GM12891 (cell line): ENCODE measurements at regions not wholly inside any gene's neighbourhood (a gene's known extent, or its start where the extent isn't known, plus 50 kb on each side); places are given as distances from the start of the nearest gene placed in this dataset.

Experiments used
- DNase-seq: peaks from one replicate; pipeline ENCODE4 v3.0.0; 2011; ENCODE audit warnings: low spot score; ENCODE audit not compliant: insufficient read length
- FAIRE-seq: peaks from 2 replicates; lab custom pipeline; 2011; peaks lifted over from hg19 to GRCh38; lab: Jason Lieb, UNC
- PAX5 ChIP-seq: IDR thresholded peaks from 2 replicates; pipeline ENCODE4 v1.6.1; 2011; ENCODE audit warnings: low read length, moderate library complexity, mild to moderate bottlenecking; ENCODE audit not compliant: insufficient read depth, severe bottlenecking
- POLR2A ChIP-seq: IDR thresholded peaks from 2 replicates; pipeline ENCODE4 v1.6.1; 2011; ENCODE audit warnings: low read depth, low read length, control low read depth
- POLR2AphosphoS5 ChIP-seq: IDR thresholded peaks from 2 replicates; pipeline ENCODE4 v1.6.1; 2011; ENCODE audit warnings: low read depth, low read length, control low read depth
- POU2F2 ChIP-seq: IDR thresholded peaks from 2 replicates; pipeline ENCODE4 v1.6.1; 2011; ENCODE audit warnings: low read depth, mild to moderate bottlenecking, control low read depth, low read length, moderate library complexity
- SPI1 ChIP-seq: IDR thresholded peaks from 2 replicates; pipeline ENCODE4 v1.6.1; 2011; ENCODE audit warnings: low read depth, low read length, control low read depth
- TAF1 ChIP-seq: IDR thresholded peaks from 2 replicates; pipeline ENCODE4 v1.6.1; 2011; ENCODE audit warnings: low read depth, low read length, control low read depth

- TF ChIP-seq SPI1 (no peak), PAX5 (no peak), TAF1 (no peak), POU2F2 (no peak), POLR2AphosphoS5 (no peak), POLR2A (no peak)
- FAIRE-seq (no peak), DNase-seq (no peak)
These were observed 235.0 kb upstream of the DPPA4 start for GRCh38 chr3:109572301-109572700.

- no peak for TF ChIP-seq POU2F2
- TF ChIP-seq SPI1, result no peak
- no peak for TF ChIP-seq PAX5
- TF ChIP-seq POLR2AphosphoS5, result no peak
- TF ChIP-seq POLR2A, result no peak
- no peak for TF ChIP-seq TAF1
- FAIRE-seq, result no peak
- DNase-seq, result no peak
These were observed 259.6 kb upstream of the DPPA4 start for GRCh38 chr3:109596991-109597390.

GRCh38 chr3:109597444-109597843, 260.1 kb upstream of the DPPA4 start:
- DNase-seq, result no peak
- no peak for TF ChIP-seq PAX5
- TF ChIP-seq TAF1, result no peak
- no peak for FAIRE-seq

- no peak for DNase-seq
- TF ChIP-seq POU2F2 (no peak), PAX5 (no peak), SPI1 (no peak), POLR2AphosphoS5 (no peak), POLR2A (no peak), TAF1 (no peak)
- FAIRE-seq, result no peak
These were observed 270.6 kb upstream of the DPPA4 start for GRCh38 chr3:109607897-109608296.

GRCh38 chr3:109608574-109608973, 271.2 kb upstream of the DPPA4 start:
- FAIRE-seq (no peak), DNase-seq (no peak)
- TF ChIP-seq SPI1 (no peak), POLR2A (no peak), TAF1 (no peak), POU2F2 (no peak), POLR2AphosphoS5 (no peak)

- DNase-seq, result no peak
- TF ChIP-seq TAF1, result no peak
- no peak for TF ChIP-seq SPI1
- no peak for TF ChIP-seq POU2F2
- no peak for TF ChIP-seq PAX5
- TF ChIP-seq POLR2AphosphoS5, result no peak
- no peak for TF ChIP-seq POLR2A
- FAIRE-seq, result no peak
These were observed 281.5 kb upstream of the DPPA4 start for GRCh38 chr3:109618766-109619378.

- FAIRE-seq, result no peak
- no peak for TF ChIP-seq SPI1
- TF ChIP-seq PAX5, result no peak
- TF ChIP-seq TAF1, result no peak
- no peak for TF ChIP-seq POLR2AphosphoS5
- TF ChIP-seq POLR2A, result no peak
- TF ChIP-seq POU2F2, result no peak
- no peak for DNase-seq
These were observed 294.6 kb upstream of the DPPA4 start for GRCh38 chr3:109631897-109632296.

- TF ChIP-seq POLR2A (no peak), POU2F2 (no peak), TAF1 (no peak), POLR2AphosphoS5 (no peak), SPI1 (no peak), PAX5 (no peak)
- no peak for FAIRE-seq
These were observed 302.9 kb upstream of the DPPA4 start for GRCh38 chr3:109640146-109640652.

GRCh38 chr3:109642025-109642424, 304.7 kb upstream of the DPPA4 start:
- DNase-seq (no peak), FAIRE-seq (no peak)
- TF ChIP-seq POU2F2 (no peak), TAF1 (no peak), SPI1 (no peak), PAX5 (no peak), POLR2A (no peak), POLR2AphosphoS5 (no peak)

More at GRCh38 chr3:109640146-109640652, 302.9 kb upstream of the DPPA4 start:
- DNase-seq, result no peak

GRCh38 chr3:109643590-109643989, 306.2 kb upstream of the DPPA4 start:
- no peak for TF ChIP-seq SPI1
- TF ChIP-seq PAX5, result no peak
- no peak for TF ChIP-seq POU2F2
- FAIRE-seq (no peak), DNase-seq (no peak)
